ENCODE measurements at regions not wholly inside any gene's neighbourhood (a gene's known extent, or its start where the extent isn't known, plus 50 kb on each side); places are given as distances from the start of the nearest gene placed in this dataset.

DNA sequence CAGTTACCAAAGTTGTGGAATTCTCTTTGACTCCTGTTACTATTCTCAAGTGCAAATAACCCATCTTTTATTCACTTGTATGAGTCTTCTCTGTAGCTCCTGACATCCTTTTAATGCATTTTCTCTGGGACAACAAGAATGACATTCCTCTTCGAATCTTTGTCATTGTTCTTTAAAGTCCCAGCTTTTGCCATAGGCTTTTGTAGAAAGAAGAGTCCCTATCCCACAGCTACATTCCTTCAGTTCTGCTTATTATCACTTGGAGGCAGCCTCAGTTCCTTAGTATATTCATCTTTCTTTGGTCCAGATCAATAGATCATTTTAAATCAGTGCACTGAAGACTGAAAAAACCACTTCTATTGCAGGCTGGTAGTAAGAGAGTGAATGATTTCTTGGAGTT, 560.2 kb downstream of the DACH1 start:
- POLR2A ChIA-PET = no interaction called here
- Histone ChIP-seq H3K4me1 (ENCODE audit: control insufficient read depth in 2 of 2, insufficient read depth in 2 of 2, low read length in 2 of 2) (no peaks in the 10 kb centered on the region), H3K36me3 (ENCODE audit: control insufficient read depth in 2 of 3, insufficient read depth in 3 of 3, low read length in 3 of 3) (no peaks in the 10 kb centered on the region), H3K9me3 (ENCODE audit: control insufficient read depth in 2 of 3, low read length in 3 of 3) (no peaks in the 10 kb centered on the region), H3K27ac (ENCODE audit: low read depth, low read length) (no peak overlapping the region), H3K4me3 (ENCODE audit: low read length) (no peak overlapping the region), H3K27me3 (ENCODE audit: control insufficient read depth in 2 of 2, insufficient read depth in 2 of 2, low read length in 2 of 2) (no peaks in the 10 kb centered on the region)
- Mint-ChIP-seq H3K4me3 (no peak overlapping the region), H3K27me3 (peaks cover 0 to 8% (median 0%) of the 10 kb centered on the region in 5 donors), H3K9me3 (no peaks in the 10 kb centered on the region), H3K27ac (no peak overlapping the region), H3K36me3 (no peaks in the 10 kb centered on the region), H3K4me1 (no peaks in the 10 kb centered on the region)
- intact Hi-C loops (cut with micrococcal nuclease) = no loop called here
- ATAC-seq = no peak
- CTCF ChIA-PET = no interaction called here
- no peak for DNase-seq

DNA sequence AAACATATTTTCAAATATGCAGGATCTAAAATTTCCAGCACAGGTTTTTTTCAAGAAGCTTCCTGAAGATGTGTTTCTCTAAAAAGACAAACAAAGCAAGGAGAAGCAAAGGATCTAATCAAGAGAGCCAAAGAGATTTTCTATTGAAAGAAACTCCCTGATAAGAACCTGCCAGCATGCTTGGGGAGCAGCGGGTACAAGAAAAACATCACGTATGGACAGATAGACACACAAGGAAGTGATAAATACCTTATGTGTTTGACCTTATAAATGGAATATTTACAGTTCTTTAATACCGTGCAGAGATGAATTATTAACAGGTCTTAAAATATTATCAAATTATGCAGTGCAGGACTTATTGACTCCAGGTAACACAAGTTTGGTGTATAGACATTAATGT, 562.1 kb downstream of the DACH1 start:
- intact Hi-C loops (cut with micrococcal nuclease) = no loop called here
- peaks cover 0 to 4% (median 0%) of the 10 kb centered on the region in 5 donors for H3K27me3 Mint-ChIP-seq
- POLR2A ChIA-PET = no interaction called here
- no peak overlapping the region for H3K4me3 ChIP-seq (ENCODE audit: low read length)
- CTCF ChIA-PET = no interaction called here
- ATAC-seq (no peak), DNase-seq (no peak)
- no peaks in the 10 kb centered on the region for H3K4me1 ChIP-seq (ENCODE audit: control insufficient read depth in 2 of 2, insufficient read depth in 2 of 2, low read length in 2 of 2)
- no peaks in the 10 kb centered on the region for H3K36me3 Mint-ChIP-seq
- H3K27ac Mint-ChIP-seq = no peak overlapping the region
- H3K9me3 Mint-ChIP-seq = no peaks in the 10 kb centered on the region
- no peak overlapping the region for H3K27ac ChIP-seq (ENCODE audit: low read depth, low read length)
- no peaks in the 10 kb centered on the region for H3K9me3 ChIP-seq (ENCODE audit: control insufficient read depth in 2 of 3, low read length in 3 of 3)
- no peaks in the 10 kb centered on the region for H3K4me1 Mint-ChIP-seq
- no peaks in the 10 kb centered on the region for H3K27me3 ChIP-seq (ENCODE audit: control insufficient read depth in 2 of 2, insufficient read depth in 2 of 2, low read length in 2 of 2)
- H3K36me3 ChIP-seq (ENCODE audit: control insufficient read depth in 2 of 3, insufficient read depth in 3 of 3, low read length in 3 of 3) = no peaks in the 10 kb centered on the region
- H3K4me3 Mint-ChIP-seq = no peak overlapping the region

DNA sequence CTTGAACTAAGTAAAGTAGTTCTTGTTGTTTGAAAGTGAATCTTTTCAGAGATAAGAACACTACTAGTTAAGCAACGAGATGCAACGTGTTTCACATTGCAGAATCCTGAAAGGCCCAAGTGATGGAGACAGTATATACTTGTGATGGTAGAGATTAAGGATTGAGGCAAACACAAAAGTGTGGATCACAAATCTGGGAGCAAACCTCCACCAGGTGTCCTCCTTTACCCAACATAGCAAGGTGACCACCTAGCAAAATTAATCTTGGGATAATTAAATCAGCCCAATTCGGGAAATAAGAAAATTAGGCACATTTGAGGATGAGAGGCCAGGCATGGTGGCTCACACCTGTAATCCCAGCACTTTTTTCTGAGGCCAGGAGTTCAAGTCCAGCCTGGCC, 563.9 kb downstream of the DACH1 start:
- intact Hi-C loops (cut with micrococcal nuclease) = no loop called here
- Mint-ChIP-seq H3K27ac (no peak overlapping the region), H3K4me3 (no peak overlapping the region), H3K4me1 (no peaks in the 10 kb centered on the region), H3K36me3 (no peaks in the 10 kb centered on the region), H3K27me3 (peaks cover 0 to 8% (median 3%) of the 10 kb centered on the region in 5 donors), H3K9me3 (peaks cover 0 to 2% (median 0%) of the 10 kb centered on the region in 11 donors)
- ChIA-PET POLR2A (no interaction called here), CTCF (no interaction called here)
- no peaks in the 10 kb centered on the region for H3K36me3 ChIP-seq (ENCODE audit: control insufficient read depth in 2 of 3, insufficient read depth in 3 of 3, low read length in 3 of 3)
- no peaks in the 10 kb centered on the region for H3K4me1 ChIP-seq (ENCODE audit: control insufficient read depth in 2 of 2, insufficient read depth in 2 of 2, low read length in 2 of 2)
- no peaks in the 10 kb centered on the region for H3K27me3 ChIP-seq (ENCODE audit: control insufficient read depth in 2 of 2, insufficient read depth in 2 of 2, low read length in 2 of 2)
- H3K4me3 ChIP-seq (ENCODE audit: low read length) = no peak overlapping the region
- ATAC-seq = no peak
- H3K27ac ChIP-seq (ENCODE audit: low read depth, low read length) = no peak overlapping the region
- DNase-seq = no peak
- no peaks in the 10 kb centered on the region for H3K9me3 ChIP-seq (ENCODE audit: control insufficient read depth in 2 of 3, low read length in 3 of 3)

DNA sequence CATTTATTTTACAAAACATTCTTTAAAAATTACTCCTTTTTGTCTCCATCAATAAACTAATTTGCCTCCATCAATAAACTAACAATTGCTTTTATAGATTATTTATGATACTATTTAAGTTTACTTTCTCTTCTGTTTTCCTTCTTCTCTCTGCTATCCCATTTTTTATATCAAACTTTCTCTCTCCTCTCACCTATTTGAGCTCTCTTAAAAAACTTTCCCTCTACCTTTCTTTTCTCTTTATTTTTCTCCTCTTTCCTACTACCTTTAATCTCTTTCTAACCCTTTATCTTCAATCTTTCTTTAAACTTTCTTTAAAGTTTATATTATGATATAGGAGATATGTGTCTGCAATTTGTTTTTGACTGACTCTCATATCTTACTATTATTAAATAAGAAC, 566.4 kb downstream of the DACH1 start:
- Mint-ChIP-seq H3K27me3 (peaks cover 0 to 8% (median 3%) of the 10 kb centered on the region in 5 donors), H3K36me3 (no peaks in the 10 kb centered on the region), H3K4me3 (no peak overlapping the region), H3K27ac (no peak overlapping the region), H3K9me3 (peaks cover 0 to 7% (median 0%) of the 10 kb centered on the region in 11 donors), H3K4me1 (no peaks in the 10 kb centered on the region)
- CTCF ChIA-PET = no interaction called here
- H3K4me1 ChIP-seq (ENCODE audit: control insufficient read depth in 2 of 2, insufficient read depth in 2 of 2, low read length in 2 of 2) = no peaks in the 10 kb centered on the region
- ATAC-seq (no peak), DNase-seq (no peak)
- no peaks in the 10 kb centered on the region for H3K9me3 ChIP-seq (ENCODE audit: control insufficient read depth in 2 of 3, low read length in 3 of 3)
- intact Hi-C loops (cut with micrococcal nuclease) = no loop called here
- H3K27me3 ChIP-seq (ENCODE audit: control insufficient read depth in 2 of 2, insufficient read depth in 2 of 2, low read length in 2 of 2) = no peaks in the 10 kb centered on the region
- no peak overlapping the region for H3K27ac ChIP-seq (ENCODE audit: low read depth, low read length)
- POLR2A ChIA-PET = no interaction called here
- H3K36me3 ChIP-seq (ENCODE audit: control insufficient read depth in 2 of 3, insufficient read depth in 3 of 3, low read length in 3 of 3) = no peaks in the 10 kb centered on the region
- no peak overlapping the region for H3K4me3 ChIP-seq (ENCODE audit: low read length)

DNA sequence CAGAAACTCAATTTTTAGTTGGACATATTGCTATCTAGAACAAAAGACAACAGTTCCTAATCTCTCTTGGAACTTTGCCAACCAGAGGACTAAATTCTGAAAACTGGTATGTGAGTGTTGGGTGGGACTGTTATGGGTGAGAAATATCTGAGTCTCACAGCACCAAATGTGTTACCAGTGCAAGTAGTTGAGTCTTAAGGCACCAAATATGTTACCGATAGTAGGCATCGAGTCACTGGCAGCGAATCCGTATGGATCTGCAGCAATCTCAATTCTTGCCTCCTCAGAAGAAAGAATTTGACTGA, 575.2 kb downstream of the DACH1 start:
- peaks cover 0 to 8% (median under 1%) of the 10 kb centered on the region in 5 donors for H3K27me3 Mint-ChIP-seq
- POLR2A ChIA-PET = no interaction called here

DNA sequence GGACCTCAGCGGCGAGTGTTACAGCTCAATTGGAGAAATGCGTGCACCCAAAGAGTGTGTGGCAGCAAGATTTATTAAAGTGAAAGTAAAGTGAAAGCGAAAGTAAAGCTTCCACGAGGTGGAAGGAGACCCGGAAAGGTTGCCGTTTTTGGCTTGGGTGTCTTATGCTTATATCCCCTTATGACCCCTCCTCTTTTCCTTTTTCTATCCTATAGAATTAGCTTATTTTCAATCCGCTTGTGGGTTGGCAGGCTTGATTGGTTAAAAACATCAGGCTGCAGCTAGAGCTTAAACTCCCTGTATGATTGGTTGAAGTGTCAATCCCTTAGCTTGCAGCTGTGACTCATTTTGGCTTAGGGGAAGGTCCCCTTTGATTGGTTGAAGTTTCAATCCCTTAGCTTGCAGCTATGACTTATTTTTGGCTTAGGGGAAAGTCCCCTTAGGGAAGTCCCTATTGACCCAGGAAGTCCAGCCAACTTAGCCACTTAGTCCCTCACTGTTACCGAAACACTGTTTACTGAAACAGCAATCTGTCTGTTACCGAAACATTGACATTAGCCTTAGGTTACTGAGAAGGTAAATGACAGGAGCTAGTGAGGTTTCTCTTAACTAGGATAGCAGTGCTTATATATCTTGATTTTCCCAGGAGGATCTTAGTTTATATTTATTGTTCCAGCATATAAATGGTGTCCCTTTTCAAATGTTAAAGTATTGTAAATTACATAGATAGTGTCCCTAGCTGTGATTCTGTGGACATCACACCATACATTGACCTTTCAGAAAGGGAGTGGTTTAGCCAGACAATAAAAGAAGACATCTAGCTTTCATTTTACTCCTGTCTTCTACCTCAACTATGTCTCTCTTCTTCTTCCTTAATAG, 575.8 kb downstream of the DACH1 start:
- Histone ChIP-seq H3K27ac (ENCODE audit: low read depth, low read length) (peak overlapping the region; percentile 56), H3K4me1 (ENCODE audit: control insufficient read depth in 2 of 2, insufficient read depth in 2 of 2, low read length in 2 of 2) (peaks cover 0 to 9% of the 10 kb centered on the region in 2 donors), H3K4me3 (ENCODE audit: low read length) (peak overlapping the region; percentile 56), H3K9me3 (ENCODE audit: control insufficient read depth in 2 of 3, low read length in 3 of 3) (no peaks in the 10 kb centered on the region), H3K27me3 (ENCODE audit: control insufficient read depth in 2 of 2, insufficient read depth in 2 of 2, low read length in 2 of 2) (no peaks in the 10 kb centered on the region), H3K36me3 (ENCODE audit: control insufficient read depth in 2 of 3, insufficient read depth in 3 of 3, low read length in 3 of 3) (no peaks in the 10 kb centered on the region)
- DNase-seq = peak in 7 of 9 donors; percentile 62 to 78 (median 74)
- Mint-ChIP-seq H3K4me1 (peaks cover 0 to 31% (median 18%) of the 10 kb centered on the region in 7 donors), H3K4me3 (peak overlapping the region; percentile 78 to 94 (median 88)), H3K27ac (peak overlapping the region; percentile 83 to 95 (median 93)), H3K36me3 (peaks cover 0 to 9% (median 5%) of the 10 kb centered on the region in 5 donors), H3K9me3 (peaks cover 0 to 5% (median 0%) of the 10 kb centered on the region in 11 donors), H3K27me3 (peaks cover 0 to 10% (median 6%) of the 10 kb centered on the region in 5 donors)
- ChIA-PET POLR2A (interaction anchor here (0.6 kb wide), 1 partner anchor 350 kb away, joined by 3 read pairs; no protein-coding TSS in a partner anchor), CTCF (no interaction called here)
- peak; percentile 81 for ATAC-seq
- intact Hi-C loops (cut with micrococcal nuclease) = loop anchor here in 1 of 2 donors (1.0 to 5.0 kb wide), 2 partner anchors 1436 to 1771 kb away; partner anchors contain the start of genes BORA and MZT1

More for the DNA sequence above, 575.2 kb downstream of the DACH1 start:
- ATAC-seq = peak; percentile 16
- CTCF ChIA-PET = no interaction called here
- peaks cover 0 to 5% (median 0%) of the 10 kb centered on the region in 11 donors for H3K9me3 Mint-ChIP-seq
- peaks cover 0 to 9% (median 5%) of the 10 kb centered on the region in 5 donors for H3K36me3 Mint-ChIP-seq
- H3K27ac Mint-ChIP-seq = peak overlapping the region; percentile 83 to 95 (median 93)
- Histone ChIP-seq H3K27me3 (ENCODE audit: control insufficient read depth in 2 of 2, insufficient read depth in 2 of 2, low read length in 2 of 2) (no peaks in the 10 kb centered on the region), H3K4me1 (ENCODE audit: control insufficient read depth in 2 of 2, insufficient read depth in 2 of 2, low read length in 2 of 2) (peaks cover 0 to 9% of the 10 kb centered on the region in 2 donors), H3K36me3 (ENCODE audit: control insufficient read depth in 2 of 3, insufficient read depth in 3 of 3, low read length in 3 of 3) (no peaks in the 10 kb centered on the region), H3K9me3 (ENCODE audit: control insufficient read depth in 2 of 3, low read length in 3 of 3) (no peaks in the 10 kb centered on the region), H3K27ac (ENCODE audit: low read depth, low read length) (peak overlapping the region; percentile 56), H3K4me3 (ENCODE audit: low read length) (no peak overlapping the region)
- DNase-seq = peak in 3 of 9 donors; percentile 5 to 14 (median 6)
- intact Hi-C loops (cut with micrococcal nuclease) = loop anchor here in 1 of 2 donors (1.0 to 5.0 kb wide), 2 partner anchors 1436 to 1771 kb away; partner anchors contain the start of genes BORA and MZT1
- H3K4me1 Mint-ChIP-seq = peaks cover 0 to 31% (median 18%) of the 10 kb centered on the region in 7 donors
- peak overlapping the region in 8 of 10 donors; percentile 78 to 94 (median 88) for H3K4me3 Mint-ChIP-seq

All from naive thymus-derived CD4-positive, alpha-beta T cell (primary cell).